ENCODE measurements at regions not wholly inside any gene's neighbourhood (a gene's known extent, or its start where the extent isn't known, plus 50 kb on each side); places are given as distances from the start of the nearest gene placed in this dataset.
"Not testable (repeated sequence)": the region's sequence is repeated elsewhere in the genome, so short reads cannot be mapped to it uniquely, and the experiment has no call there.

- DNase-seq (ENCODE audit: low read depth, low spot score): no peak
Measured at GRCh38 chr6:145564553-145564952, 170.8 kb downstream of the EPM2A start.

- DNase-seq (ENCODE audit: low read depth, low spot score): no peak
Measured at GRCh38 chr6:145567684-145568252, 167.6 kb downstream of the EPM2A start.

- DNase-seq (ENCODE audit: low read depth, low spot score): no peak
Measured at GRCh38 chr6:145569140-145569539, 166.2 kb downstream of the EPM2A start.

GRCh38 chr6:145570336-145570735 lies 165.0 kb downstream of the EPM2A start:
- DNase-seq (ENCODE audit: low read depth, low spot score): not testable (repeated sequence)

GRCh38 chr6:145574269-145574668 lies 161.1 kb downstream of the EPM2A start:
- not testable (repeated sequence) for DNase-seq (ENCODE audit: low read depth, low spot score)
